Renal cortical epithelial cell (primary cell): ENCODE measurements at regions not wholly inside any gene's neighbourhood (a gene's known extent, or its start where the extent isn't known, plus 50 kb on each side); places are given as distances from the start of the nearest gene placed in this dataset.
"Not testable (repeated sequence)": the region's sequence is repeated elsewhere in the genome, so short reads cannot be mapped to it uniquely, and the experiment has no call there.

Source experiments
- DNase-seq: peaks from one replicate; pipeline ENCODE4 v3.0.0-alpha.2; 2011; ENCODE audit warnings: low read depth

GRCh38 chr5:142405814-142406395, 81.1 kb upstream of the SPRY4 start:
- DNase-seq, result no peak

GRCh38 chr5:142405023-142405422, 80.2 kb upstream of the SPRY4 start:
- no peak for DNase-seq

GRCh38 chr5:142404046-142404477, 79.2 kb upstream of the SPRY4 start:
- no peak for DNase-seq

GRCh38 chr5:142403583-142403982, 78.8 kb upstream of the SPRY4 start:
- DNase-seq, result peak; percentile 38

- DNase-seq, result no peak
Measured at GRCh38 chr5:142402752-142403318, 78.0 kb upstream of the SPRY4 start.

GRCh38 chr5:142400415-142400814, 75.6 kb upstream of the SPRY4 start:
- DNase-seq, result no peak

GRCh38 chr5:142399891-142400290, 75.1 kb upstream of the SPRY4 start:
- DNase-seq, result no peak

GRCh38 chr5:142398730-142399055, 73.9 kb upstream of the SPRY4 start:
- DNase-seq, result no peak

- not testable (repeated sequence) for DNase-seq
Measured at GRCh38 chr5:142398011-142398729, 73.3 kb upstream of the SPRY4 start.

- DNase-seq, result no peak
Measured at GRCh38 chr5:142397178-142397577, 72.4 kb upstream of the SPRY4 start.

GRCh38 chr5:142396436-142397038, 71.7 kb upstream of the SPRY4 start:
- DNase-seq, result no peak

GRCh38 chr5:142395334-142395733, 70.5 kb upstream of the SPRY4 start:
- no peak for DNase-seq

GRCh38 chr5:142391058-142391845, 66.4 kb upstream of the SPRY4 start:
- DNase-seq, result no peak

- DNase-seq, result no peak
Measured at GRCh38 chr5:142390334-142390733, 65.5 kb upstream of the SPRY4 start.

- DNase-seq, result peak; percentile 42
Measured at GRCh38 chr5:142388696-142389095, 63.9 kb upstream of the SPRY4 start.

GRCh38 chr5:142387024-142387682, 62.3 kb upstream of the SPRY4 start:
- no peak for DNase-seq

- peak; percentile 30 for DNase-seq
Measured at GRCh38 chr5:142386137-142387023, 61.6 kb upstream of the SPRY4 start.

- no peak for DNase-seq
Measured at GRCh38 chr5:142385194-142385593, 60.4 kb upstream of the SPRY4 start.

- DNase-seq, result no peak
Measured at GRCh38 chr5:142384014-142384413, 59.2 kb upstream of the SPRY4 start.

- no peak for DNase-seq
Measured at GRCh38 chr5:142382186-142382585, 57.4 kb upstream of the SPRY4 start.
